Mesendoderm (in vitro differentiated cells): ENCODE measurements at regions not wholly inside any gene's neighbourhood (a gene's known extent, or its start where the extent isn't known, plus 50 kb on each side); places are given as distances from the start of the nearest gene placed in this dataset.

Experiments used
- DNase-seq: peaks from one replicate; pipeline ENCODE4 v3.0.0; 2013
- H2AK5ac ChIP-seq: 2 replicates; pipeline ENCODE4 v1.6.1; 2013; ENCODE audit warnings: low read length, inconsistent platforms
- H2BK120ac ChIP-seq: 2 replicates; pipeline ENCODE4 v1.6.1; 2013; ENCODE audit warnings: low read depth, mild to moderate bottlenecking, low read length, moderate library complexity, mixed read lengths
- H2BK15ac ChIP-seq: replicated peaks from 2 replicates; pipeline ENCODE4 v1.6.1; 2013; ENCODE audit warnings: low read depth, mild to moderate bottlenecking, moderate library complexity
- H2BK5ac ChIP-seq: 2 replicates; pipeline ENCODE4 v1.6.1; 2013; ENCODE audit warnings: low read length, inconsistent platforms
- H3K18ac ChIP-seq: 2 replicates; pipeline ENCODE4 v1.6.1; 2013; ENCODE audit warnings: mild to moderate bottlenecking, low read length, mixed read lengths
- H3K23ac ChIP-seq: one replicate; pipeline ENCODE4 v1.6.1; 2013; ENCODE audit warnings: low read length
- H3K27ac ChIP-seq: 2 replicates; pipeline ENCODE4 v1.5.1; 2013; ENCODE audit warnings: low read depth, mild to moderate bottlenecking, inconsistent platforms, low read length, moderate library complexity
- H3K27me3 ChIP-seq: 2 replicates; pipeline ENCODE4 v1.6.1; 2013; ENCODE audit warnings: low read length, control low read depth, mild to moderate bottlenecking, inconsistent platforms; ENCODE audit not compliant: insufficient read depth, poor library complexity
- H3K36me3 ChIP-seq: 2 replicates; pipeline ENCODE4 v1.6.1; 2013; ENCODE audit warnings: low read length, inconsistent platforms; ENCODE audit not compliant: control insufficient read depth, insufficient read depth
- H3K4ac ChIP-seq: one replicate; pipeline ENCODE4 v1.6.1; 2013; ENCODE audit warnings: low read depth, mild to moderate bottlenecking, low read length, moderate library complexity
- H3K4me1 ChIP-seq: 2 replicates; pipeline ENCODE4 v1.6.1; 2013; ENCODE audit warnings: low read depth, low read length, inconsistent platforms; ENCODE audit not compliant: control insufficient read depth
- H3K4me2 ChIP-seq: 2 replicates; pipeline ENCODE4 v1.6.1; 2013; ENCODE audit warnings: low read length
- H3K4me3 ChIP-seq: 2 replicates; pipeline ENCODE4 v1.5.1; 2013; ENCODE audit warnings: mild to moderate bottlenecking, low read length
- H3K56ac ChIP-seq: one replicate; pipeline ENCODE4 v1.6.1; 2013; ENCODE audit warnings: low read length
- H3K79me1 ChIP-seq: 2 replicates; pipeline ENCODE4 v1.6.1; 2013; ENCODE audit warnings: low read length, inconsistent platforms
- H3K79me2 ChIP-seq: 2 replicates; pipeline ENCODE4 v1.6.1; 2013; ENCODE audit warnings: mild to moderate bottlenecking, low read length; ENCODE audit not compliant: control insufficient read depth, insufficient read depth
- H3K9ac ChIP-seq: 2 replicates; pipeline ENCODE4 v1.6.1; 2013; ENCODE audit warnings: low read length, inconsistent platforms
- H4K5ac ChIP-seq: one replicate; pipeline ENCODE4 v1.6.1; 2013; ENCODE audit warnings: low read length
- H4K8ac ChIP-seq: one replicate; pipeline ENCODE4 v1.6.1; 2013; ENCODE audit warnings: low read depth, mild to moderate bottlenecking, control low read depth, low read length, moderate library complexity
- WGBS: extraction: QIAGEN DNeasy Blood & Tissue Kit; methylation state at CpG from one replicate; pipeline ENCODE4 v1.1.7; 2013; ENCODE audit warnings: low lambda C conversion rate, missing lambda C conversion rate; ENCODE audit not compliant: insufficient coverage; ENCODE audit errors: extremely low coverage; 5-methylcytosine and 5-hydroxymethylcytosine counted together

DNA sequence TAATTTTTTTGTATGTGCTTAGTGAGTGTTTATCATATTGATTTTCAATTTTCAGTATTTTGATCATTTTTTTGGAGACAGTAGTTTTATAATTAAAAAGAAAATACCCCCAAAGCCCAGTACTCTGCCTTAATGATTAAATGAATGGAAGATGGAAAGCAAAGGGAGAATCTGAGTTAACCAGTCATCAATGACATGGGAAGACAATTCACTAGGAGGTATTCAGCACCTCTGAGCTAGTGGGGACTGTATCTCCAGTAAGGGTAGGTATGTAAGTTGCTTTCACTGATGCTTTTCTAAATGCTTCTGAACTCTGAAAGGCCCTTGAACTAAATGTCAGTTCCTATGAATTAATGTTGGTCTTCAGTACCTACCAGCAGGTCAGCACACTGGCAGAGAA is 590.4 kb upstream of the DPPA4 start:
- Histone ChIP-seq H2BK120ac (no peak overlapping the region), H3K27me3 (no peaks in the 10 kb centered on the region), H2BK15ac (no peak overlapping the region), H4K5ac (no peak overlapping the region), H3K56ac (no peak overlapping the region), H3K27ac (no peak overlapping the region), H4K8ac (no peak overlapping the region), H3K9ac (no peak overlapping the region), H3K79me1 (no peaks in the 10 kb centered on the region), H2BK5ac (no peak overlapping the region), H3K4ac (no peak overlapping the region), H2AK5ac (no peak overlapping the region), H3K23ac (no peak overlapping the region), H3K4me2 (no peak overlapping the region), H3K18ac (no peak overlapping the region), H3K79me2 (no peaks in the 10 kb centered on the region), H3K4me3 (no peak overlapping the region), H3K36me3 (no peaks in the 10 kb centered on the region), H3K4me1 (no peaks in the 10 kb centered on the region)
- DNase-seq, result peak; percentile 32

DNA sequence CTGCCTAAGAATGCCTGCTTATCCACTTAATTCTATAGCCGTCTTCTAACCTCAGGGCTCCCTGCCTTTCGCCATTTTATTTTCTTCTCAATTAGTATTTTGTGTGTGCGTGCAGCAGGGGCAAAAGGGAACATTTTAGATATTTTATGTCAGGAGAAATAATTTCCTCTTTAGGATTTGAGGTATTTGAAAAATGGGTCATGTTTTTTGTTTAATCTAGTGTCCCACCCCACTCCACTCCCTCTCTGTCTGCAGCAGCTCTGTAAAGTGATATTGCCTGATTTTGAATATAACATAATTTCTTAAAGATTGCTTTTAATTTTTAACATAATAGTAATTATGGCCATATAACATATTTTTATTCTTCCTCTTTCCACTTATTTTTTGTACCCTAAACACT is 593.2 kb upstream of the DPPA4 start:
- H3K23ac ChIP-seq, result no peak overlapping the region
- no peaks in the 10 kb centered on the region for H3K79me2 ChIP-seq
- H3K36me3 ChIP-seq, result no peaks in the 10 kb centered on the region
- H3K56ac ChIP-seq, result no peak overlapping the region
- no peak for DNase-seq
- H4K5ac ChIP-seq, result no peak overlapping the region
- no peak overlapping the region for H2BK5ac ChIP-seq
- H3K27me3 ChIP-seq, result no peaks in the 10 kb centered on the region
- no CpG with 5 or more reads among the region's 3 CpGs for WGBS
- H3K4ac ChIP-seq, result no peak overlapping the region
- no peak overlapping the region for H2BK120ac ChIP-seq
- no peak overlapping the region for H3K4me3 ChIP-seq
- no peak overlapping the region for H3K9ac ChIP-seq
- no peak overlapping the region for H4K8ac ChIP-seq
- no peak overlapping the region for H2BK15ac ChIP-seq
- H3K27ac ChIP-seq, result no peak overlapping the region
- H3K4me1 ChIP-seq, result no peaks in the 10 kb centered on the region
- H3K4me2 ChIP-seq, result no peak overlapping the region
- H3K18ac ChIP-seq, result no peak overlapping the region
- no peak overlapping the region for H2AK5ac ChIP-seq
- no peaks in the 10 kb centered on the region for H3K79me1 ChIP-seq

DNA sequence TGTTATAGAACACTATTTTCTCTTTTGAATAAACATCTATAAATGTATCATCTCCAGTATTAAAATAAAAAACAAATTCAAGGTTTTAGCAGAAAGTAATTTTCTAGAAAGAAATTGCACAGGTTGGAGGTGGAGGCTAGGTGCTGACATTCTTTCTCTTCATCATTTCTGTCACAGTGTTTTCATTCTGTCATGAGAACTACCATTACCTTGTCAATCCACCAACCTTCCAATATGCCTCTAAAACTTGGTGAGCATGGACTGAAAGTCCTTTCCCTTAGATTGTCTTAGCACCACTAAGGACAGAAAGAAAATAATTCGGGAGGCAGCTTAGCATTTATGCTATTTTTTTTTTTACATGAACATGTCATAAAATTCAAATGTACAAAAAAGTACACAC is 596.2 kb upstream of the DPPA4 start:
- Histone ChIP-seq H3K4ac (no peak overlapping the region), H3K79me2 (no peaks in the 10 kb centered on the region), H3K4me2 (no peak overlapping the region), H2BK120ac (no peak overlapping the region), H3K36me3 (no peaks in the 10 kb centered on the region), H3K18ac (no peak overlapping the region), H4K5ac (no peak overlapping the region), H4K8ac (no peak overlapping the region), H2BK5ac (no peak overlapping the region), H3K4me3 (no peak overlapping the region), H3K56ac (no peak overlapping the region), H2AK5ac (no peak overlapping the region), H3K9ac (no peak overlapping the region), H3K27me3 (no peaks in the 10 kb centered on the region), H3K27ac (no peak overlapping the region), H3K23ac (no peak overlapping the region), H3K4me1 (no peaks in the 10 kb centered on the region), H3K79me1 (no peaks in the 10 kb centered on the region), H2BK15ac (no peak overlapping the region)
- no peak for DNase-seq
- no CpG with 5 or more reads among the region's 1 CpG for WGBS

DNA sequence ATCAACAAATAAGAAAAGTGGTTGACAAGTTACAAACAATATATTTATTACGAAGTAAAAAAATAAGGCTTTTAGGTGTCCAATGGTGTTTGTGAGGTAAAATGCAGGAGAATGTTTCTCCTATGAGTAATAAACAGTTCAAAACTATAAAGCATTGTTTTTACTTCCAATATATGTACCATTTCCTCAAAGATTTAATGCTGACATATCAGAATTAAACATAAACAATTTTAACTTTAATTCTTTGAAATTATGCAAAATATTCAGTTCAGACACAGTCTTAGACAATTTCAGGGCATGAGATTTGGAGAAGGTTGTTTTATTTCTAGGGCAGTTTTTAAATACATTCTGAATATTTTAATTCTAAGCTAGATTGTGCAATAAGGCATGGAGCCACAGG is 602.5 kb upstream of the DPPA4 start:
- no peak overlapping the region for H2BK5ac ChIP-seq

DNA sequence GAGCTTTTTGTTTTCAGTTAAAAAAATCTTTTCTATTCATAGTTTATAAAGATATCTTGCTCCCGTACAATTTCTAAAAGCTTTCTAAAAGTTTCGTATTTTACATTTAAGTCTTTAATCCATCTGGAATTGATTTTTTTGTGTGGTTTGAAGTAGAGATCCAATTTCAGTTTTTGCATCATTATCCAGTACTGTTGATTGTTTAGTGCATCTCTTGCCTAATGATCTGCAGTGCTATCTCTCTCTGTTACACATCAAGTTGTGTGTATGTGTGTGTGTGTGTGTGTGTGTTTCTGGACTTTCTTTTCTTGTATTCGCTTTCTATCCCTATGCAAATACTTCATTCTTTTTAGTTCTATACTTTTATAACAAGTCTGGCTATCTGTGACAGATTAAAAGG is 605.8 kb upstream of the DPPA4 start:
- no peak for DNase-seq
- no peaks in the 10 kb centered on the region for H3K79me1 ChIP-seq
- no peak overlapping the region for H2BK120ac ChIP-seq
- no peaks in the 10 kb centered on the region for H3K79me2 ChIP-seq
- no peak overlapping the region for H2BK15ac ChIP-seq
- H3K27me3 ChIP-seq, result no peaks in the 10 kb centered on the region
- no CpG with 5 or more reads among the region's 3 CpGs for WGBS
- H3K4me1 ChIP-seq, result no peaks in the 10 kb centered on the region
- no peak overlapping the region for H4K8ac ChIP-seq
- H3K23ac ChIP-seq, result no peak overlapping the region
- no peak overlapping the region for H3K4me3 ChIP-seq
- no peak overlapping the region for H3K4me2 ChIP-seq
- no peak overlapping the region for H3K56ac ChIP-seq
- H3K27ac ChIP-seq, result no peak overlapping the region
- no peak overlapping the region for H4K5ac ChIP-seq
- H2BK5ac ChIP-seq, result no peak overlapping the region
- H3K9ac ChIP-seq, result no peak overlapping the region
- H3K4ac ChIP-seq, result no peak overlapping the region
- no peak overlapping the region for H3K18ac ChIP-seq
- H2AK5ac ChIP-seq, result no peak overlapping the region
- H3K36me3 ChIP-seq, result no peaks in the 10 kb centered on the region

More for the DNA sequence above, 602.5 kb upstream of the DPPA4 start:
- no peak for DNase-seq
- H3K4me1 ChIP-seq, result no peaks in the 10 kb centered on the region
- no peaks in the 10 kb centered on the region for H3K79me2 ChIP-seq
- no CpG with 5 or more reads among the region's 1 CpG for WGBS
- no peak overlapping the region for H2BK120ac ChIP-seq
- no peak overlapping the region for H4K5ac ChIP-seq
- no peaks in the 10 kb centered on the region for H3K79me1 ChIP-seq
- H3K36me3 ChIP-seq, result no peaks in the 10 kb centered on the region
- no peak overlapping the region for H3K9ac ChIP-seq
- H3K4me2 ChIP-seq, result no peak overlapping the region
- no peak overlapping the region for H3K23ac ChIP-seq
- H2BK15ac ChIP-seq, result no peak overlapping the region
- no peak overlapping the region for H3K4ac ChIP-seq
- H3K27me3 ChIP-seq, result no peaks in the 10 kb centered on the region
- no peak overlapping the region for H3K4me3 ChIP-seq
- H2AK5ac ChIP-seq, result no peak overlapping the region
- H3K27ac ChIP-seq, result no peak overlapping the region
- no peak overlapping the region for H3K56ac ChIP-seq
- no peak overlapping the region for H3K18ac ChIP-seq
- no peak overlapping the region for H4K8ac ChIP-seq

DNA sequence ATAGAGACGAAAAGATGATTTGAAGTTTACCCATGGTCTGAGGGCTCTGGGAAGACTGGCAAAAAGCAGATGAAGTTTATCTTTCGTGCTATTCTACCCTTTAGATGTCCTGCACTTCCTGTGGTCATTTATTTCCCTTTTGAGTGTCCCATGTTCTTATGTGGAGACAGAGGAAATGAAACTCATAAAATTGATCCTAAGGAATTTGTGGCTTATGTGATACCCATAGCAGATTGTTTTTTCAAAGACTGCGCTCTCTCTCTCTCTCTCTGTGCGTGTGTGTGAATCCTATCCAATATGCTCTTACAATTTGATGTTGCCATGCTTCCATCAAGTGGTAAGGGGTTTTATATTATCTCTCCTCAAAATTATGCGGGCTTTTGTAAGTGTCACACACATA is 607.5 kb upstream of the DPPA4 start:
- no peak overlapping the region for H2AK5ac ChIP-seq
- H4K8ac ChIP-seq, result no peak overlapping the region
- H3K79me2 ChIP-seq, result no peaks in the 10 kb centered on the region
- H4K5ac ChIP-seq, result no peak overlapping the region
- no peaks in the 10 kb centered on the region for H3K4me1 ChIP-seq
- WGBS, result no CpG with 5 or more reads among the region's 5 CpGs
- H3K27ac ChIP-seq, result no peak overlapping the region
- H2BK15ac ChIP-seq, result no peak overlapping the region
- H2BK120ac ChIP-seq, result no peak overlapping the region
- no peaks in the 10 kb centered on the region for H3K36me3 ChIP-seq
- no peak overlapping the region for H3K9ac ChIP-seq
- no peak for DNase-seq
- no peak overlapping the region for H3K4me2 ChIP-seq
- H3K56ac ChIP-seq, result no peak overlapping the region
- H3K4ac ChIP-seq, result no peak overlapping the region
- no peak overlapping the region for H3K18ac ChIP-seq
- no peaks in the 10 kb centered on the region for H3K79me1 ChIP-seq
- H3K4me3 ChIP-seq, result no peak overlapping the region
- H3K27me3 ChIP-seq, result no peaks in the 10 kb centered on the region
- H3K23ac ChIP-seq, result no peak overlapping the region
- no peak overlapping the region for H2BK5ac ChIP-seq
